Astrocyte of the cerebellum (primary cell): ENCODE measurements at regions not wholly inside any gene's neighbourhood (a gene's known extent, or its start where the extent isn't known, plus 50 kb on each side); places are given as distances from the start of the nearest gene placed in this dataset.

Source experiments
- DNase-seq: peaks from one replicate; pipeline ENCODE4 v3.0.0-alpha.2; 2011; ENCODE audit warnings: low read depth
- H3K4me3 ChIP-seq: 2 replicates; pipeline ENCODE4 v1.5.1; 2011; ENCODE audit warnings: mild to moderate bottlenecking, low read depth, low read length, moderate library complexity
- CTCF ChIP-seq: IDR thresholded peaks from 2 replicates; pipeline ENCODE4 v1.5.1; 2012; ENCODE audit warnings: low read length, low read depth, moderate library complexity, mild to moderate bottlenecking; ENCODE audit errors: missing control alignments
- in situ Hi-C: cut with HindIII; loops from 2 replicates; pipeline ENCODE4 v1.10.0; 2017; ENCODE audit warnings: low sequenced_read_pairs

- no peak for TF ChIP-seq CTCF
- H3K4me3 ChIP-seq: no peak overlapping the region
- DNase-seq: no peak
- in situ Hi-C loops: loop anchor here (5.0 kb wide), 1 partner anchor 42 kb away; no protein-coding TSS in a partner anchor
Measured at GRCh38 chr5:43859309-43859708, 256.3 kb downstream of the NNT start.

- in situ Hi-C loops: loop anchor here (5.0 kb wide), 1 partner anchor 38 kb away; no protein-coding TSS in a partner anchor
- DNase-seq: no peak
- no peak for TF ChIP-seq CTCF
- H3K4me3 ChIP-seq: no peak overlapping the region
Measured at GRCh38 chr5:43855452-43855851, 252.5 kb downstream of the NNT start.

- H3K4me3 ChIP-seq: no peak overlapping the region
- TF ChIP-seq CTCF: no peak
- no peak for DNase-seq
- in situ Hi-C loops: loop anchor here (5.0 kb wide), 1 partner anchor 37 kb away; no protein-coding TSS in a partner anchor
Measured at GRCh38 chr5:43854697-43855292, 251.8 kb downstream of the NNT start.

- H3K4me3 ChIP-seq: no peak overlapping the region
- DNase-seq: no peak
- no peak for TF ChIP-seq CTCF
- in situ Hi-C loops: no loop called here
Measured at GRCh38 chr5:43852279-43852678, 249.3 kb downstream of the NNT start.

GRCh38 chr5:43851741-43852140, 248.8 kb downstream of the NNT start:
- no peak overlapping the region for H3K4me3 ChIP-seq
- in situ Hi-C loops: no loop called here
- no peak for TF ChIP-seq CTCF
- peak; percentile 9 for DNase-seq

GRCh38 chr5:43840424-43841125, 237.6 kb downstream of the NNT start:
- in situ Hi-C loops: no loop called here
- no peak for DNase-seq
- no peak overlapping the region for H3K4me3 ChIP-seq
- no peak for TF ChIP-seq CTCF
